HFF-Myc (cell line): ENCODE measurements at regions not wholly inside any gene's neighbourhood (a gene's known extent, or its start where the extent isn't known, plus 50 kb on each side); places are given as distances from the start of the nearest gene placed in this dataset.

Experiments used
- DNase-seq: peaks from one replicate; pipeline ENCODE4 v3.0.0-alpha.2; 2011; ENCODE audit warnings: low read depth; ENCODE audit errors: extremely low read depth
- H3K4me3 ChIP-seq: replicated peaks from 2 replicates; pipeline ENCODE4 v1.5.1; 2011; ENCODE audit warnings: low read depth, mild to moderate bottlenecking, control low read depth, low read length
- TF ChIP-seq, protein P1 (sequence below): IDR thresholded peaks from 2 replicates; pipeline ENCODE4 v1.5.1; 2012; ENCODE audit warnings: mild to moderate bottlenecking, low read depth, low read length, control low read depth; ENCODE audit errors: missing control alignments

- DNase-seq, result no peak
- TF ChIP-seq, protein P1, sequence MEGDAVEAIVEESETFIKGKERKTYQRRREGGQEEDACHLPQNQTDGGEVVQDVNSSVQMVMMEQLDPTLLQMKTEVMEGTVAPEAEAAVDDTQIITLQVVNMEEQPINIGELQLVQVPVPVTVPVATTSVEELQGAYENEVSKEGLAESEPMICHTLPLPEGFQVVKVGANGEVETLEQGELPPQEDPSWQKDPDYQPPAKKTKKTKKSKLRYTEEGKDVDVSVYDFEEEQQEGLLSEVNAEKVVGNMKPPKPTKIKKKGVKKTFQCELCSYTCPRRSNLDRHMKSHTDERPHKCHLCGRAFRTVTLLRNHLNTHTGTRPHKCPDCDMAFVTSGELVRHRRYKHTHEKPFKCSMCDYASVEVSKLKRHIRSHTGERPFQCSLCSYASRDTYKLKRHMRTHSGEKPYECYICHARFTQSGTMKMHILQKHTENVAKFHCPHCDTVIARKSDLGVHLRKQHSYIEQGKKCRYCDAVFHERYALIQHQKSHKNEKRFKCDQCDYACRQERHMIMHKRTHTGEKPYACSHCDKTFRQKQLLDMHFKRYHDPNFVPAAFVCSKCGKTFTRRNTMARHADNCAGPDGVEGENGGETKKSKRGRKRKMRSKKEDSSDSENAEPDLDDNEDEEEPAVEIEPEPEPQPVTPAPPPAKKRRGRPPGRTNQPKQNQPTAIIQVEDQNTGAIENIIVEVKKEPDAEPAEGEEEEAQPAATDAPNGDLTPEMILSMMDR, result no peak
- no peak overlapping the region for H3K4me3 ChIP-seq
Measured at GRCh38 chr3:34376691-34377090, 578.3 kb downstream of the PDCD6IP start.

DNA sequence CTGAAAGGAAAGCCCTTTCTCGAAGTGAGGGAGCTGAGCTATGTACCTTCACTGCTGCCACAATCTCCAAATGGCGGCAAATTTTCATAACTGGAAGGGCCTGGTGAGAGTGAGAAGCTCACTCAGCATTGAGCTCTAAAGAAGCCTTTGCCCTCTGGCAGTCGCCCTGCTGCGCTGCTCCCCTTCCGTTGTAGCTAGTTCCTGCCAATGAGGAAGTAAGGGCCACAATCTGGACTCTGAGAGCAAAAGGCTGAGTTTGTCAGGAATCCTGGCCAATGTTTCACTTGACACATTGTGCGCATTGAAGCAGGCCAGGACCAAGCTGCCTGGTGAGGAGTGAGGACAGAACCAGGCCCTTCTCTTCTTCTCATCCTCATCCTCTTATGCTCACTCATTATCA is 579.5 kb downstream of the PDCD6IP start:
- TF ChIP-seq, protein P1, result no peak

GRCh38 chr3:34381243-34381642 is 582.8 kb downstream of the PDCD6IP start:
- TF ChIP-seq, protein P1, result no peak
- DNase-seq, result no peak
- H3K4me3 ChIP-seq, result no peak overlapping the region

More for the DNA sequence above, 579.5 kb downstream of the PDCD6IP start:
- DNase-seq, result no peak
- no peak overlapping the region for H3K4me3 ChIP-seq

DNA sequence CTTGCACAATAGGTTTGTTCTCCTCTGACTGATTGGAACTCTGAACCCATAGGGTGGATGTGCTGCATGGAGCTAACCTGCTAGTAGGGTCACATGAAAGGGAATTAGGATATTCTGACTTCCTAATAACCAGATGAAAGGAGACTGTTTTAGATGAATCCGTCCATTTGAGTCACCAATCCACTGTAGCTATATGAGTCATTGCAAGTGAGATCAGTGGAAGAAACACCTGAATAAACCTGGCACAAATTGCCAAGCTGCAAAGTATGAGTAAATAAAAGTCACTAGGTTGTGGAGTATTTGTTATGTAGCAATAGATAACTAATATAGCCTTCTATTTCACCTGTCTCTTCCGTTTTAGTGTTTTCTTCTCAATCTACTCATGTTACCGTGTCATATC is 584.4 kb downstream of the PDCD6IP start:
- H3K4me3 ChIP-seq, result no peak overlapping the region
- TF ChIP-seq, protein P1, result no peak
- no peak for DNase-seq

GRCh38 chr3:34386309-34386708 is 587.9 kb downstream of the PDCD6IP start:
- DNase-seq, result no peak
- TF ChIP-seq, protein P1, result no peak
- no peak overlapping the region for H3K4me3 ChIP-seq

- no peak overlapping the region for H3K4me3 ChIP-seq
- TF ChIP-seq, protein P1, result no peak
- no peak for DNase-seq
Measured at GRCh38 chr3:34387826-34388564, 589.6 kb downstream of the PDCD6IP start.

- DNase-seq, result no peak
- TF ChIP-seq, protein P1, result no peak
- H3K4me3 ChIP-seq, result no peak overlapping the region
Measured at GRCh38 chr3:34388830-34389229, 590.4 kb downstream of the PDCD6IP start.
